RWPE1 (cell line): ENCODE measurements at regions not wholly inside any gene's neighbourhood (a gene's known extent, or its start where the extent isn't known, plus 50 kb on each side); places are given as distances from the start of the nearest gene placed in this dataset.
"Not testable (repeated sequence)": the region's sequence is repeated elsewhere in the genome, so short reads cannot be mapped to it uniquely, and the experiment has no call there.

Experiments used
- CTCF ChIA-PET: fragments of 350-600 bp; sonication (Branson Sonifier 250); formaldehyde crosslinking; extraction: SDS; loops from one replicate; lab custom pipeline; 2021; lab: Yijun Ruan, JAX
- POLR2A ChIA-PET: fragments of 400-600 bp; formaldehyde crosslinking; extraction: SDS; loops from one replicate; lab custom pipeline; 2020; ENCODE audit warnings: antibody characterized with exemption; ENCODE audit not compliant: low non-redundant PET; lab: Yijun Ruan, JAX
- DNase-seq: peaks from one replicate; pipeline ENCODE4 v3.0.0; 2012; ENCODE audit warnings: low spot score
- H3K27ac ChIP-seq: fragments of 450-650 bp; 2 replicates; pipeline ENCODE4 v1.5.1; 2017
- CTCF ChIP-seq: fragments of 450-650 bp; conservative IDR thresholded peaks from 2 replicates; pipeline ENCODE4 v1.5.1; 2017; ENCODE audit warnings: low read depth, mild to moderate bottlenecking

GRCh38 chr2:7759898-7760297 lies 842.7 kb downstream of the RNF144A start:
- no peak for TF ChIP-seq CTCF
- ChIA-PET POLR2A (no interaction called here), CTCF (no interaction called here)
- DNase-seq = no peak
- H3K27ac ChIP-seq = no peak overlapping the region

- CTCF ChIA-PET = interaction anchor here (0.7 kb wide), 1 partner anchor 13 kb away, joined by 3 read pairs; no protein-coding TSS in a partner anchor
- DNase-seq, POLR2A ChIA-PET, H3K27ac ChIP-seq: not testable (repeated sequence)
Observed at GRCh38 chr2:7763418-7763817, 846.2 kb downstream of the RNF144A start.

GRCh38 chr2:7765236-7765635 lies 848.0 kb downstream of the RNF144A start:
- H3K27ac ChIP-seq = no peak overlapping the region
- TF ChIP-seq CTCF = no peak
- no peak for DNase-seq
- CTCF ChIA-PET = no interaction called here
- POLR2A ChIA-PET = no interaction called here

GRCh38 chr2:7766088-7766722 lies 849.0 kb downstream of the RNF144A start:
- no peak for DNase-seq
- H3K27ac ChIP-seq = no peak overlapping the region
- POLR2A ChIA-PET = no interaction called here
- no peak for TF ChIP-seq CTCF
- CTCF ChIA-PET = no interaction called here

GRCh38 chr2:7766978-7767565 lies 849.9 kb downstream of the RNF144A start:
- CTCF ChIA-PET = no interaction called here
- DNase-seq = no peak
- no peak for TF ChIP-seq CTCF
- H3K27ac ChIP-seq = no peak overlapping the region
- POLR2A ChIA-PET = no interaction called here

GRCh38 chr2:7767902-7768301 lies 850.7 kb downstream of the RNF144A start:
- no peak overlapping the region for H3K27ac ChIP-seq
- no peak for TF ChIP-seq CTCF
- CTCF ChIA-PET = no interaction called here
- POLR2A ChIA-PET = no interaction called here
- DNase-seq = no peak

GRCh38 chr2:7771781-7772180 lies 854.6 kb downstream of the RNF144A start:
- no peak for DNase-seq
- TF ChIP-seq CTCF = no peak
- CTCF ChIA-PET = no interaction called here
- no peak overlapping the region for H3K27ac ChIP-seq
- POLR2A ChIA-PET = no interaction called here
